Keratinocyte (primary cell): ENCODE measurements at regions not wholly inside any gene's neighbourhood (a gene's known extent, or its start where the extent isn't known, plus 50 kb on each side); places are given as distances from the start of the nearest gene placed in this dataset.

ENCODE experiments used
- CTCF ChIP-seq, 3 experiments: IDR thresholded peaks in 1 of 3; conservative IDR thresholded peaks in 1 of 3; optimal IDR thresholded peaks in 1 of 3; 2 replicates in 2 of 3; 3 replicates in 1 of 3; pipeline versions ENCODE3 to v1.5.1; 2011; ENCODE audit warnings: low read length in 3 of 3, mild to moderate bottlenecking in 3 of 3, moderate library complexity in 2 of 3, control low read depth in 1 of 3, inconsistent platforms in 1 of 3; ENCODE audit not compliant: insufficient read depth in 2 of 3; ENCODE audit errors: extremely low read depth in 1 of 3
- EZH2 ChIP-seq: IDR thresholded peaks from one replicate; pipeline ENCODE4 v1.6.1; 2012; ENCODE audit warnings: inconsistent platforms, mild to moderate bottlenecking, low read length, moderate library complexity

DNA sequence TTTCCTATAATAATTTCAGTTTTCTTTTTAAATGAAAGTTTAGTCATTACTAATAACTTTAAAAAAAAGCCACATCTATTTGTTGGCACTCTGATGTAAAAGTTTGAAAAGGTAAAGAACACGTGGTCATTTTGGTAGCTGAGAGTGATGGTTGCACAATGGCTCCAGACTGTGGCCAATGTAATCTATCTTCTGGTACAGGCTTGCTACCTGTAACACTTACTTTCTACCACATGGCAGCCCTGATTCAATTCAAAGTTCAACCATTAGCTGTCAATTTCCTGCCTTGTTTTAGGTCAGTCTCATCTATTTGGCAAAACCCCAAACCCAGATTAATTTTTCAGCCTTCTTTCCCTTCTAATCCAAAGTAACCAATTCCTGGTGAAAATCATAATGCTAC lies 126.1 kb downstream of the TUSC7 start:
- TF ChIP-seq EZH2, result no peak
- TF ChIP-seq CTCF (optimal IDR thresholded peaks at IDR 0.05 in 1 of 3, IDR thresholded peaks at IDR 0.05 in 1 of 3, conservative IDR thresholded peaks at IDR 0.05 in 1 of 3; ENCODE audit: extremely low read depth in 1 of 3, insufficient read depth in 2 of 3, low read length in 3 of 3), result no peak
